ENCODE measurements at regions not wholly inside any gene's neighbourhood (a gene's known extent, or its start where the extent isn't known, plus 50 kb on each side); places are given as distances from the start of the nearest gene placed in this dataset.

GRCh38 chr10:126770809-126771208 is 100.3 kb upstream of the C10orf90 start:
- TF ChIP-seq POLR2A (IDR thresholded peaks at IDR 0.05), result no peak
- TF ChIP-seq, protein P1, sequence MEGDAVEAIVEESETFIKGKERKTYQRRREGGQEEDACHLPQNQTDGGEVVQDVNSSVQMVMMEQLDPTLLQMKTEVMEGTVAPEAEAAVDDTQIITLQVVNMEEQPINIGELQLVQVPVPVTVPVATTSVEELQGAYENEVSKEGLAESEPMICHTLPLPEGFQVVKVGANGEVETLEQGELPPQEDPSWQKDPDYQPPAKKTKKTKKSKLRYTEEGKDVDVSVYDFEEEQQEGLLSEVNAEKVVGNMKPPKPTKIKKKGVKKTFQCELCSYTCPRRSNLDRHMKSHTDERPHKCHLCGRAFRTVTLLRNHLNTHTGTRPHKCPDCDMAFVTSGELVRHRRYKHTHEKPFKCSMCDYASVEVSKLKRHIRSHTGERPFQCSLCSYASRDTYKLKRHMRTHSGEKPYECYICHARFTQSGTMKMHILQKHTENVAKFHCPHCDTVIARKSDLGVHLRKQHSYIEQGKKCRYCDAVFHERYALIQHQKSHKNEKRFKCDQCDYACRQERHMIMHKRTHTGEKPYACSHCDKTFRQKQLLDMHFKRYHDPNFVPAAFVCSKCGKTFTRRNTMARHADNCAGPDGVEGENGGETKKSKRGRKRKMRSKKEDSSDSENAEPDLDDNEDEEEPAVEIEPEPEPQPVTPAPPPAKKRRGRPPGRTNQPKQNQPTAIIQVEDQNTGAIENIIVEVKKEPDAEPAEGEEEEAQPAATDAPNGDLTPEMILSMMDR (IDR thresholded peaks at IDR 0.05), result no peak
